ENCODE measurements at regions not wholly inside any gene's neighbourhood (a gene's known extent, or its start where the extent isn't known, plus 50 kb on each side); places are given as distances from the start of the nearest gene placed in this dataset.

DNA sequence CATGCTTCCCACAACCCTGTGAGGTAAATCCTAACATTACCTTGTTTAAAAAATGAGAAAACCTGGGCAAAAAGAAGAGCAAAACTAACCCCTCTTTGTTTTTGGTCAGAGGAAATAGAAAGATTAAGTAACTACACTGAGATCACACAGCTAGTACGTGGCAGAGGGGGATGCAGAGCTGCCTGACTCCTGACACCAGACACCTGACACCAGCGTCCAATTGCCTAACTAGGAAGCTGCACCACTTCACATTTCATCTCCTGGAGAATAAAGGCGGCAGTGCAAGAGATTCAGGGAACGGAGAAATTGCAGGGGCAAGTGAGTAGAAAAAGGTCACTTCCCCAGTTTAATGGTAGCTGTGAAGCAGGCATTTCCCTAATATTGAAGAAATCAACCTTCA is 229.3 kb upstream of the PTBP2 start (continued):
- TF ChIP-seq, protein P1, sequence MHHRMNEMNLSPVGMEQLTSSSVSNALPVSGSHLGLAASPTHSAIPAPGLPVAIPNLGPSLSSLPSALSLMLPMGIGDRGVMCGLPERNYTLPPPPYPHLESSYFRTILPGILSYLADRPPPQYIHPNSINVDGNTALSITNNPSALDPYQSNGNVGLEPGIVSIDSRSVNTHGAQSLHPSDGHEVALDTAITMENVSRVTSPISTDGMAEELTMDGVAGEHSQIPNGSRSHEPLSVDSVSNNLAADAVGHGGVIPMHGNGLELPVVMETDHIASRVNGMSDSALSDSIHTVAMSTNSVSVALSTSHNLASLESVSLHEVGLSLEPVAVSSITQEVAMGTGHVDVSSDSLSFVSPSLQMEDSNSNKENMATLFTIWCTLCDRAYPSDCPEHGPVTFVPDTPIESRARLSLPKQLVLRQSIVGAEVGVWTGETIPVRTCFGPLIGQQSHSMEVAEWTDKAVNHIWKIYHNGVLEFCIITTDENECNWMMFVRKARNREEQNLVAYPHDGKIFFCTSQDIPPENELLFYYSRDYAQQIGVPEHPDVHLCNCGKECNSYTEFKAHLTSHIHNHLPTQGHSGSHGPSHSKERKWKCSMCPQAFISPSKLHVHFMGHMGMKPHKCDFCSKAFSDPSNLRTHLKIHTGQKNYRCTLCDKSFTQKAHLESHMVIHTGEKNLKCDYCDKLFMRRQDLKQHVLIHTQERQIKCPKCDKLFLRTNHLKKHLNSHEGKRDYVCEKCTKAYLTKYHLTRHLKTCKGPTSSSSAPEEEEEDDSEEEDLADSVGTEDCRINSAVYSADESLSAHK (CRISPR knock-in tag; IDR thresholded peaks at IDR 0.05; ENCODE audit: borderline replicate concordance) = no peak

DNA sequence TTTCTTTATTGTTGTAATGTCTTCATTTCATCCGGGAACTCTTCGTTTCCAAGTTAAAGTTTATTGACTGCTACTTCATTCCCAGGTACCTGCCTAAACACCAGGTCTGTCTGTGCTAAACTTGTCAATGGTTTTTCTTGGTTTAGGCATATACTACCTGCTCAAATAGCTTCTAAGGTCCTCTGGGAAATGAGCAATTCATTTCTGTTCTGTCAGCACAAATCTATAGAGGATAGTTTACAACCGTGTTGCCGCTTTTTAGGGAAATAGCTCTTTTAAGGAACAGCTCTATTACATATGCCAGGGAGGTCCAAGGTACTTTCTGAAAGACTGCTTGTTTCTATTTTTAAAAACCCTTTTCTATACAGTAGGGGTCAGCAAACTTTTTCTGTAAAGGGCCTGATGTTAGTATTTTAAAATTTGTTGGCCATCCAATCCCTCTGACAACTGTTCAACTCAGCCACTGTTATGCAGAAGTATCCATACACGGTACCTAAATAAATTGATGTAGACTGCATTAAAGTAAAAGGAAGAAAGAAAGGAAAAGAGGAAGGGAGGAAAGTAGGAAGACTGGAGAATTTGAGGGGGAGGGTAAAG is 222.7 kb upstream of the PTBP2 start:
- Histone ChIP-seq H3K79me2 (ENCODE audit: insufficient read depth, low read length) (no peaks in the 10 kb centered on the region), H3K4me2 (ENCODE audit: low read depth, low read length) (no peak overlapping the region), H3K4me1 (ENCODE audit: insufficient read depth, low read length) (no peaks in the 10 kb centered on the region), H3K4me3 (replicated peaks in 1 of 3; ENCODE audit: insufficient read depth in 1 of 3, low read depth in 2 of 3, low read length in 3 of 3) (no peak overlapping the region), H3K9ac (ENCODE audit: insufficient read depth, low read depth, low read length) (no peak overlapping the region), H4K20me1 (ENCODE audit: insufficient read depth, low read length) (no peaks in the 10 kb centered on the region), H3K9me3 (ENCODE audit: low read length) (no peaks in the 10 kb centered on the region), H3K27ac (ENCODE audit: extremely low read length, insufficient read depth, low read length) (no peak overlapping the region), H2AFZ (ENCODE audit: low read length) (no peak overlapping the region), H3K36me3 (replicated peaks in 1 of 2; ENCODE audit: control insufficient read depth in 1 of 2, insufficient read depth in 2 of 2, low read length in 2 of 2) (no peaks in the 10 kb centered on the region), H3K27me3 (ENCODE audit: control insufficient read depth in 1 of 2, insufficient read depth in 2 of 2, low read length in 2 of 2) (no peaks in the 10 kb centered on the region)
- in situ Hi-C loops (cut with HindIII; ENCODE audit: extremely low pct_ligation_motif_present, low pct_unique_long_range_greater_than_20kb) = no loop called here
- FAIRE-seq = no peak
- TF ChIP-seq STAG1 (CRISPR knock-in tag; IDR thresholded peaks at IDR 0.05) = 0 out of 2 replicates have a peak, but pooled peaks have one; percentile 8
- TF ChIP-seq ZNF746 (CRISPR knock-in tag; IDR thresholded peaks at IDR 0.05) = no peak
- no peak for TF ChIP-seq NPAS2 (CRISPR knock-in tag; IDR thresholded peaks at IDR 0.05; ENCODE audit: borderline replicate concordance)
- no peak for TF ChIP-seq NFE2L1 (CRISPR knock-in tag; IDR thresholded peaks at IDR 0.05; ENCODE audit: borderline replicate concordance)
- peak; percentile 22 to 66; a peak in 2 of 4 replicates for TF ChIP-seq MAFK (conservative IDR thresholded peaks at IDR 0.05 in 1 of 2, IDR thresholded peaks at IDR 0.05 in 1 of 2; ENCODE audit: low read length in 2 of 2)
- TF ChIP-seq ZFX (CRISPR knock-in tag; IDR thresholded peaks at IDR 0.05; ENCODE audit: low read depth) = no peak
- no peak for TF ChIP-seq CHD4 (IDR thresholded peaks at IDR 0.05; ENCODE audit: borderline replicate concordance, low read length)
- TF ChIP-seq NR2F1 (CRISPR knock-in tag; IDR thresholded peaks at IDR 0.05) = no peak
- no peak for DNase-seq (ENCODE audit: low spot score)
- BruUV-seq (replicated peaks) = no TSS peak
- ATAC-seq = no peak
- intact Hi-C loops (cut with micrococcal nuclease; ENCODE audit: unreplicated experiment) = no loop called here
- 20% methylated on average over 5 of the region's 5 CpGs for WGBS (ENCODE audit: low lambda C conversion rate)
- POLR2A ChIA-PET = no interaction called here
- CTCF ChIA-PET (ENCODE audit: low intra/inter-chr PET ratio, low total read pairs) = no interaction called here
